ENCODE measurements at regions not wholly inside any gene's neighbourhood (a gene's known extent, or its start where the extent isn't known, plus 50 kb on each side); places are given as distances from the start of the nearest gene placed in this dataset.

- TF ChIP-seq CTCF (conservative IDR thresholded peaks at IDR 0.05), result no peak
- no peak for TF ChIP-seq EZH2 (IDR thresholded peaks at IDR 0.05; ENCODE audit: low read depth)
These were observed 213.3 kb upstream of the HTR2A start for GRCh38 chr13:47110141-47110540.

Measured in PC-9 (cell line).